Pancreas (tissue), 10 donors: ENCODE measurements at regions not wholly inside any gene's neighbourhood (a gene's known extent, or its start where the extent isn't known, plus 50 kb on each side); places are given as distances from the start of the nearest gene placed in this dataset.

Source experiments
- ATAC-seq, 4 donors: fragments of 200-7000 bp; cut with Tn5 transposase; one replicate each; pipeline versions ENCODE4 v1.8.0 to v1.9.1; 2020; ENCODE audit warnings: mild to moderate bottlenecking in 4 of 4, moderate library complexity in 4 of 4
- DNase-seq, 6 donors: peaks; one replicate each; pipeline ENCODE4 v3.0.0-alpha.2; 2020
- FAIRE-seq: peaks from 2 replicates; lab custom pipeline; 2012; peaks lifted over from hg19 to GRCh38; lab: Jason Lieb, UNC
- H3K27ac ChIP-seq, 4 donors: fragments of 200-600 bp; sonication (generic); 1 replicate in 3 of 4; 2 replicates in 1 of 4; pipeline versions ENCODE4 v1.5.0 to v1.8.0; 2020
- H3K27me3 ChIP-seq, 4 donors: fragments of 200-600 bp; one replicate each; pipeline ENCODE4 v1.8.0; 2021
- H3K36me3 ChIP-seq, 3 donors: fragments of 200-600 bp; sonication (generic) in 1 of 3; one replicate each; pipeline versions ENCODE4 v1.5.0 to v1.8.0; 2020 to 2021
- H3K4me1 ChIP-seq, 3 donors: fragments of 200-600 bp; one replicate each; pipeline ENCODE4 v1.8.0; 2021
- H3K4me3 ChIP-seq, 4 donors: fragments of 200-600 bp; sonication (generic) in 2 of 4; one replicate each; pipeline versions ENCODE4 v1.5.0 to v1.8.0; 2020 to 2021
- H3K9me3 ChIP-seq, 4 donors: fragments of 200-600 bp; one replicate each; pipeline ENCODE4 v1.8.0; 2021
- WGBS, 2 donors: extraction: QIAGEN DNeasy Blood & Tissue Kit; methylation state at CpG; one replicate each; pipeline ENCODE4 v1.1.7; 2013; 5-methylcytosine and 5-hydroxymethylcytosine counted together
- intact Hi-C, 3 donors: fragments of 100-400 bp; cut with DNase I; formaldehyde crosslinking; loops; one replicate each; pipeline versions ENCODE4 v1.11.1 to v1.14.2; 2022
- TF ChIP-seq, protein P1 (sequence below), 4 donors: fragments of 200-600 bp; sonication (generic) in 3 of 4; IDR thresholded peaks; one replicate each; pipeline versions ENCODE4 v1.5.0 to v1.8.0; 2021; ENCODE audit warnings: antibody characterized with exemption in 4 of 4
- donor health status: healthy with polysubstance abuse.
- donor health status: DM: no; HTN: no; CAD: no; lungs with moderate emphysema.
- donor health status: DM: no; HTN: no; CAD: no.
- donor health status: control.
- donor health status: control.
- donor health status: Bipolar disorder and iron deficiency.
- donor health status: DM: yes; HTN: yes; CAD: no.
- donor health status: DM: no; HTN: no; CAD: no.
- donor health status: DM: no; HTN: no; CAD: no.
- donor health status: DM: yes; HTN: yes; CAD: no.

DNA sequence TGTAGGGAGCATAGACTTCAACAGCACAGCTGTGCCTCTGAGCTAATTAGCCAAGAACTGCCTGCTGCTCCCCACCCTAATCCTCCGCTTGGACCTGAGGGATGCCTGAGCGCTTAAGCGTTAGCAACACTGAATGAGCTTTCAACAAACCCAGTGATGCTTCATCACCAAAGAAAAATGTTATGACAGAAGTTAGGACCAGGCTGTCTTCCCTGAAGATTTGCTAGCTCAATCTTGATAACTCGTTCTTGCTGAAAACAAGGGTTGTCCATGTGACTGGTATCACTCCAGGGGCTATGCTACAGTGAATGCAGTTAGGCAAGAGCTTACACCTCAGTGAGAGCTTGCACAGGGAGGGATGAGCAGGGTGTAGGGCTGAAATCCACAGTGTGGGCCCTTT lies 190.7 kb upstream of the SIX2 start:
- TF ChIP-seq, protein P1, sequence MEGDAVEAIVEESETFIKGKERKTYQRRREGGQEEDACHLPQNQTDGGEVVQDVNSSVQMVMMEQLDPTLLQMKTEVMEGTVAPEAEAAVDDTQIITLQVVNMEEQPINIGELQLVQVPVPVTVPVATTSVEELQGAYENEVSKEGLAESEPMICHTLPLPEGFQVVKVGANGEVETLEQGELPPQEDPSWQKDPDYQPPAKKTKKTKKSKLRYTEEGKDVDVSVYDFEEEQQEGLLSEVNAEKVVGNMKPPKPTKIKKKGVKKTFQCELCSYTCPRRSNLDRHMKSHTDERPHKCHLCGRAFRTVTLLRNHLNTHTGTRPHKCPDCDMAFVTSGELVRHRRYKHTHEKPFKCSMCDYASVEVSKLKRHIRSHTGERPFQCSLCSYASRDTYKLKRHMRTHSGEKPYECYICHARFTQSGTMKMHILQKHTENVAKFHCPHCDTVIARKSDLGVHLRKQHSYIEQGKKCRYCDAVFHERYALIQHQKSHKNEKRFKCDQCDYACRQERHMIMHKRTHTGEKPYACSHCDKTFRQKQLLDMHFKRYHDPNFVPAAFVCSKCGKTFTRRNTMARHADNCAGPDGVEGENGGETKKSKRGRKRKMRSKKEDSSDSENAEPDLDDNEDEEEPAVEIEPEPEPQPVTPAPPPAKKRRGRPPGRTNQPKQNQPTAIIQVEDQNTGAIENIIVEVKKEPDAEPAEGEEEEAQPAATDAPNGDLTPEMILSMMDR (IDR thresholded peaks at IDR 0.05): no peak
- Histone ChIP-seq H3K4me3 (no peak overlapping the region), H3K27me3 (no peaks in the 10 kb centered on the region), H3K36me3 (no peaks in the 10 kb centered on the region), H3K9me3 (no peaks in the 10 kb centered on the region), H3K4me1 (no peaks in the 10 kb centered on the region), H3K27ac (no peak overlapping the region)
- WGBS, 2 donors: 92 to 97% methylated on average over 4 of the region's 4 CpGs
- no peak for ATAC-seq
- no peak for FAIRE-seq
- DNase-seq: no peak
- intact Hi-C loops: no loop called here

DNA sequence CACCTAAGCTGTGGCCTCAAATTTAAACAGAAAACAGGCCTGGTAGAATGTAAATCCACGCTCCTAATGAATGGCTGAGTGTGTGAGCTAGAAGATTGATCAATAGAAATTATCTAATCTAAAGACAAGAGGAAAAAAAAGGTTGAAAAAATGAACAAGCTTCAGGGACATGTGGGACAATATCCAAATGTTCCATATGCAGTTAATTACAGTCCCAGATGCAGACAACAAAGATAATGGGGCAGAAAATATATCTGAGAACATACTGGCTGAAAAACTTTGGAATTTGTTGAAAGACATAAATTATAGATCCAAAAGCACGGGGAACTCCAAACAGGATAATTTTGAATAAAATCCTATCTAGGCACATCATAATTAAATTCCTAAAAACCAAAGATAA lies 186.7 kb upstream of the SIX2 start:
- ATAC-seq: no peak
- 74% methylated on average over 2 of the region's 2 CpGs for WGBS, 2 donors
- FAIRE-seq: no peak

GRCh38 chr2:45194596-45194995 lies 185.3 kb upstream of the SIX2 start:
- H3K4me3 ChIP-seq: no peak overlapping the region
- H3K27ac ChIP-seq: no peak overlapping the region
- FAIRE-seq (no peak), DNase-seq (no peak), ATAC-seq (no peak)
- H3K27me3 ChIP-seq: no peaks in the 10 kb centered on the region
- no peaks in the 10 kb centered on the region for H3K36me3 ChIP-seq
- intact Hi-C loops: no loop called here
- WGBS, 2 donors: 88 to 89% methylated on average over 3 of the region's 3 CpGs
- no peaks in the 10 kb centered on the region for H3K4me1 ChIP-seq
- H3K9me3 ChIP-seq: no peaks in the 10 kb centered on the region
- TF ChIP-seq, protein P1 (IDR thresholded peaks at IDR 0.05): no peak

More for the DNA sequence above, 186.7 kb upstream of the SIX2 start:
- no peak for DNase-seq
- H3K9me3 ChIP-seq: no peaks in the 10 kb centered on the region
- no peak overlapping the region for H3K4me3 ChIP-seq
- H3K4me1 ChIP-seq: no peaks in the 10 kb centered on the region
- no peak overlapping the region for H3K27ac ChIP-seq
- no peaks in the 10 kb centered on the region for H3K27me3 ChIP-seq
- intact Hi-C loops: no loop called here
- no peaks in the 10 kb centered on the region for H3K36me3 ChIP-seq
- TF ChIP-seq, protein P1 (IDR thresholded peaks at IDR 0.05): no peak

- no peak for ATAC-seq
- WGBS, 2 donors: 88% methylated on average over 4 of the region's 4 CpGs
- FAIRE-seq: no peak
Observed at GRCh38 chr2:45193581-45193980, 184.3 kb upstream of the SIX2 start.

GRCh38 chr2:45192991-45193390 lies 183.7 kb upstream of the SIX2 start:
- Histone ChIP-seq H3K9me3 (no peaks in the 10 kb centered on the region), H3K4me3 (no peak overlapping the region), H3K4me1 (no peaks in the 10 kb centered on the region), H3K36me3 (no peaks in the 10 kb centered on the region), H3K27me3 (no peaks in the 10 kb centered on the region), H3K27ac (no peak overlapping the region)
- ATAC-seq (no peak), FAIRE-seq (no peak), DNase-seq (no peak)
- TF ChIP-seq, protein P1 (IDR thresholded peaks at IDR 0.05): no peak
- 49 to 56% methylated on average over 4 of the region's 4 CpGs for WGBS, 2 donors
- intact Hi-C loops: no loop called here

More at GRCh38 chr2:45193581-45193980, 184.3 kb upstream of the SIX2 start:
- no peaks in the 10 kb centered on the region for H3K36me3 ChIP-seq
- TF ChIP-seq, protein P1 (IDR thresholded peaks at IDR 0.05): no peak
- no peaks in the 10 kb centered on the region for H3K9me3 ChIP-seq
- intact Hi-C loops: no loop called here
- no peaks in the 10 kb centered on the region for H3K4me1 ChIP-seq
- H3K4me3 ChIP-seq: no peak overlapping the region
- no peaks in the 10 kb centered on the region for H3K27me3 ChIP-seq
- DNase-seq: no peak
- no peak overlapping the region for H3K27ac ChIP-seq
